SK-N-SH treated with all-trans-retinoic acid at 6 μM for 48 hours (cell line): ENCODE measurements at regions not wholly inside any gene's neighbourhood (a gene's known extent, or its start where the extent isn't known, plus 50 kb on each side); places are given as distances from the start of the nearest gene placed in this dataset.

Experiments used
- ATAC-seq: fragments of 200-7000 bp; cut with Tn5 transposase; 3 replicates; pipeline ENCODE4 v1.9.1; 2020; ENCODE audit warnings: mild to moderate bottlenecking, moderate library complexity
- CSDC2 ChIP-seq: fragments of 250-450 bp; sonication (Bioruptor Pico); IDR thresholded peaks from 2 replicates; pipeline ENCODE4 v1.5.0; 2020; ENCODE audit warnings: mild to moderate bottlenecking, moderate library complexity
- ESRRG ChIP-seq: fragments of 250-450 bp; sonication (Bioruptor Pico); IDR thresholded peaks from 2 replicates; pipeline ENCODE4 v1.6.1; 2021; ENCODE audit warnings: mild to moderate bottlenecking
- GLIS3 ChIP-seq: fragments of 250-450 bp; sonication (Bioruptor Pico); IDR thresholded peaks from 2 replicates; pipeline ENCODE4 v1.5.0; 2020; ENCODE audit warnings: mild to moderate bottlenecking, moderate library complexity
- ISL1 ChIP-seq: fragments of 250-450 bp; sonication (Bioruptor Pico); IDR thresholded peaks from 2 replicates; pipeline ENCODE4 v2.1.2; 2022; ENCODE audit warnings: mild to moderate bottlenecking, moderate library complexity
- OSR1 ChIP-seq: fragments of 250-450 bp; sonication (Bioruptor Pico); IDR thresholded peaks from 2 replicates; pipeline ENCODE4 v1.8.0; 2022; ENCODE audit warnings: moderate library complexity, mild to moderate bottlenecking, inconsistent platforms
- POU6F1 ChIP-seq: fragments of 250-450 bp; sonication (Bioruptor Pico); IDR thresholded peaks from 2 replicates; pipeline ENCODE4 v1.8.0; 2021; ENCODE audit warnings: low read depth, mild to moderate bottlenecking, moderate library complexity, borderline replicate concordance
- PPARA ChIP-seq: fragments of 250-450 bp; sonication (Bioruptor Pico); IDR thresholded peaks from 2 replicates; pipeline ENCODE4 v1.5.0; 2020; ENCODE audit warnings: mild to moderate bottlenecking, borderline replicate concordance
- TOX ChIP-seq: fragments of 250-450 bp; sonication (Bioruptor Pico); IDR thresholded peaks from 2 replicates; pipeline ENCODE4 v1.8.0; 2021; ENCODE audit warnings: mild to moderate bottlenecking, moderate library complexity, borderline replicate concordance
- TSHZ2 ChIP-seq: fragments of 250-450 bp; sonication (Bioruptor Pico); IDR thresholded peaks from 2 replicates; pipeline ENCODE4 v1.5.0; 2020; ENCODE audit warnings: mild to moderate bottlenecking, moderate library complexity
- ZC3H10 ChIP-seq: fragments of 250-450 bp; sonication (Bioruptor Pico); IDR thresholded peaks from 2 replicates; pipeline ENCODE4 v1.5.1; 2021; ENCODE audit warnings: mild to moderate bottlenecking, moderate library complexity
- ZFP3 ChIP-seq: fragments of 250-450 bp; sonication (Bioruptor Pico); IDR thresholded peaks from 2 replicates; pipeline ENCODE4 v1.5.0; 2020; ENCODE audit warnings: mild to moderate bottlenecking, moderate library complexity
- ZNF565 ChIP-seq: fragments of 450-650 bp; formaldehyde crosslinking; conservative IDR thresholded peaks from 2 replicates; pipeline ENCODE4 v1.5.0; 2020; ENCODE audit warnings: low read depth, mild to moderate bottlenecking, moderate library complexity
- ZNF70 ChIP-seq: fragments of 450-650 bp; formaldehyde crosslinking; IDR thresholded peaks from 2 replicates; pipeline ENCODE4 v1.5.0; 2020; ENCODE audit warnings: mild to moderate bottlenecking, moderate library complexity
- ZNF8 ChIP-seq: fragments of 450-650 bp; formaldehyde crosslinking; IDR thresholded peaks from 2 replicates; pipeline ENCODE4 v1.5.0; 2020; ENCODE audit warnings: mild to moderate bottlenecking, moderate library complexity
- TF ChIP-seq, protein P1 (sequence below): fragments of 250-450 bp; sonication (Bioruptor Pico); IDR thresholded peaks from 2 replicates; pipeline ENCODE4 v1.8.0; 2020; ENCODE audit warnings: mild to moderate bottlenecking, moderate library complexity, borderline replicate concordance
- TF ChIP-seq, protein P2 (sequence below): fragments of 250-450 bp; sonication (Bioruptor Pico); IDR thresholded peaks from 2 replicates; pipeline ENCODE4 v1.5.1; 2021; ENCODE audit warnings: mild to moderate bottlenecking, moderate library complexity

- TF ChIP-seq, protein P1, sequence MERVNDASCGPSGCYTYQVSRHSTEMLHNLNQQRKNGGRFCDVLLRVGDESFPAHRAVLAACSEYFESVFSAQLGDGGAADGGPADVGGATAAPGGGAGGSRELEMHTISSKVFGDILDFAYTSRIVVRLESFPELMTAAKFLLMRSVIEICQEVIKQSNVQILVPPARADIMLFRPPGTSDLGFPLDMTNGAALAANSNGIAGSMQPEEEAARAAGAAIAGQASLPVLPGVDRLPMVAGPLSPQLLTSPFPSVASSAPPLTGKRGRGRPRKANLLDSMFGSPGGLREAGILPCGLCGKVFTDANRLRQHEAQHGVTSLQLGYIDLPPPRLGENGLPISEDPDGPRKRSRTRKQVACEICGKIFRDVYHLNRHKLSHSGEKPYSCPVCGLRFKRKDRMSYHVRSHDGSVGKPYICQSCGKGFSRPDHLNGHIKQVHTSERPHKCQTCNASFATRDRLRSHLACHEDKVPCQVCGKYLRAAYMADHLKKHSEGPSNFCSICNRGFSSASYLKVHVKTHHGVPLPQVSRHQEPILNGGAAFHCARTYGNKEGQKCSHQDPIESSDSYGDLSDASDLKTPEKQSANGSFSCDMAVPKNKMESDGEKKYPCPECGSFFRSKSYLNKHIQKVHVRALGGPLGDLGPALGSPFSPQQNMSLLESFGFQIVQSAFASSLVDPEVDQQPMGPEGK (CRISPR knock-in tag) = no peak
- TF ChIP-seq ZNF8 (CRISPR knock-in tag) (no peak), GLIS3 (CRISPR knock-in tag) (no peak), OSR1 (CRISPR knock-in tag) (no peak), ZNF565 (CRISPR knock-in tag) (no peak), ESRRG (no peak), POU6F1 (no peak), ZNF70 (CRISPR knock-in tag) (no peak), TOX (CRISPR knock-in tag) (no peak), PPARA (no peak), ISL1 (CRISPR knock-in tag) (no peak), CSDC2 (CRISPR knock-in tag) (no peak), ZFP3 (no peak), ZC3H10 (CRISPR knock-in tag) (no peak), TSHZ2 (no peak)
- TF ChIP-seq, protein P2, sequence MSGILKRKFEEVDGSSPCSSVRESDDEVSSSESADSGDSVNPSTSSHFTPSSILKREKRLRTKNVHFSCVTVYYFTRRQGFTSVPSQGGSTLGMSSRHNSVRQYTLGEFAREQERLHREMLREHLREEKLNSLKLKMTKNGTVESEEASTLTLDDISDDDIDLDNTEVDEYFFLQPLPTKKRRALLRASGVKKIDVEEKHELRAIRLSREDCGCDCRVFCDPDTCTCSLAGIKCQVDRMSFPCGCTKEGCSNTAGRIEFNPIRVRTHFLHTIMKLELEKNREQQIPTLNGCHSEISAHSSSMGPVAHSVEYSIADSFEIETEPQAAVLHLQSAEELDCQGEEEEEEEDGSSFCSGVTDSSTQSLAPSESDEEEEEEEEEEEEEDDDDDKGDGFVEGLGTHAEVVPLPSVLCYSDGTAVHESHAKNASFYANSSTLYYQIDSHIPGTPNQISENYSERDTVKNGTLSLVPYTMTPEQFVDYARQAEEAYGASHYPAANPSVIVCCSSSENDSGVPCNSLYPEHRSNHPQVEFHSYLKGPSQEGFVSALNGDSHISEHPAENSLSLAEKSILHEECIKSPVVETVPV (CRISPR knock-in tag) = no peak
- no peak for ATAC-seq
Observed at GRCh38 chr1:64318428-64318827, 115.0 kb downstream of the UBE2U start.

GRCh38 chr1:64320007-64320406 is 116.6 kb downstream of the UBE2U start:
- ATAC-seq = no peak
- TF ChIP-seq TSHZ2 (no peak), ZC3H10 (CRISPR knock-in tag) (no peak), ZNF8 (CRISPR knock-in tag) (no peak), CSDC2 (CRISPR knock-in tag) (no peak), POU6F1 (no peak), GLIS3 (CRISPR knock-in tag) (no peak), ZNF565 (CRISPR knock-in tag) (no peak), ESRRG (no peak)
- TF ChIP-seq, protein P2 (CRISPR knock-in tag) = no peak
